ENCODE measurements at regions not wholly inside any gene's neighbourhood (a gene's known extent, or its start where the extent isn't known, plus 50 kb on each side); places are given as distances from the start of the nearest gene placed in this dataset.

DNA sequence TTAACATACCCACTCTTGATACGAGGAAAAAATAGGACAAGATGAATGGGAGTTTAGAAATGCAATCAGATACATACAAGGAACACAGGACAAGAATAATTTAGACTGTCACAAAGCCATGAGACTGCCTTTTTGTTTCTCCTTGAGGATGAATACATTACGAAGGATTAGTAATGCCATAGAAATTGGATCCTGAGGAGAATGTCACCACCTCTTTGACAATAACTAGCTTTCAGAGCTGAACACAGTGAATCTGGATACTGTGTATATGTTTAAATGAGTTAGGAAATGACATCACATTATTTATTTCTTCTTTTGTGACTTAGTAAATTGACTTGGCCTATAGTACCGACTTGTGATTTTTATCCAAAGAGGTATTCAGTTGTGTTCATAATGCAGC lies 596.3 kb upstream of the CNTNAP2 start:
- TF ChIP-seq CREB1 (IDR thresholded peaks at IDR 0.05; ENCODE audit: low read depth), result no peak
- no peak for TF ChIP-seq TAF1 (IDR thresholded peaks at IDR 0.05; ENCODE audit: low read depth)
- no peak for TF ChIP-seq EP300 (IDR thresholded peaks at IDR 0.05; ENCODE audit: borderline replicate concordance)
- TF ChIP-seq, protein P1, sequence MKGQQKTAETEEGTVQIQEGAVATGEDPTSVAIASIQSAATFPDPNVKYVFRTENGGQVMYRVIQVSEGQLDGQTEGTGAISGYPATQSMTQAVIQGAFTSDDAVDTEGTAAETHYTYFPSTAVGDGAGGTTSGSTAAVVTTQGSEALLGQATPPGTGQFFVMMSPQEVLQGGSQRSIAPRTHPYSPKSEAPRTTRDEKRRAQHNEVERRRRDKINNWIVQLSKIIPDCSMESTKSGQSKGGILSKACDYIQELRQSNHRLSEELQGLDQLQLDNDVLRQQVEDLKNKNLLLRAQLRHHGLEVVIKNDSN (IDR thresholded peaks at IDR 0.05), result no peak

- TF ChIP-seq YY1 (IDR thresholded peaks at IDR 0.05; ENCODE audit: low read depth), result no peak
- TF ChIP-seq MAX (IDR thresholded peaks at IDR 0.05), result no peak
- no peak for TF ChIP-seq ZBTB7A (IDR thresholded peaks at IDR 0.05; ENCODE audit: low read depth)
- TF ChIP-seq, protein P1 (IDR thresholded peaks at IDR 0.05), result no peak
- TF ChIP-seq RAD21 (IDR thresholded peaks at IDR 0.05; ENCODE audit: low read depth), result no peak
- no peak for TF ChIP-seq REST (IDR thresholded peaks at IDR 0.05; ENCODE audit: low read depth)
- TF ChIP-seq TCF12 (IDR thresholded peaks at IDR 0.05; ENCODE audit: low read depth), result no peak
- TF ChIP-seq TAF1 (IDR thresholded peaks at IDR 0.05; ENCODE audit: low read depth), result no peak
- TF ChIP-seq EGR1 (IDR thresholded peaks at IDR 0.05), result no peak
- TF ChIP-seq EP300 (IDR thresholded peaks at IDR 0.05; ENCODE audit: borderline replicate concordance), result no peak
- TF ChIP-seq CREB1 (IDR thresholded peaks at IDR 0.05; ENCODE audit: low read depth), result no peak
- TF ChIP-seq CEBPB (IDR thresholded peaks at IDR 0.05), result no peak
- TF ChIP-seq NFIC (IDR thresholded peaks at IDR 0.05), result no peak
- TF ChIP-seq FOXM1 (IDR thresholded peaks at IDR 0.05; ENCODE audit: borderline replicate concordance, low read depth), result no peak
- TF ChIP-seq TEAD4 (IDR thresholded peaks at IDR 0.05), result no peak
Observed at GRCh38 chr7:145511004-145511403, 605.6 kb upstream of the CNTNAP2 start.

DNA sequence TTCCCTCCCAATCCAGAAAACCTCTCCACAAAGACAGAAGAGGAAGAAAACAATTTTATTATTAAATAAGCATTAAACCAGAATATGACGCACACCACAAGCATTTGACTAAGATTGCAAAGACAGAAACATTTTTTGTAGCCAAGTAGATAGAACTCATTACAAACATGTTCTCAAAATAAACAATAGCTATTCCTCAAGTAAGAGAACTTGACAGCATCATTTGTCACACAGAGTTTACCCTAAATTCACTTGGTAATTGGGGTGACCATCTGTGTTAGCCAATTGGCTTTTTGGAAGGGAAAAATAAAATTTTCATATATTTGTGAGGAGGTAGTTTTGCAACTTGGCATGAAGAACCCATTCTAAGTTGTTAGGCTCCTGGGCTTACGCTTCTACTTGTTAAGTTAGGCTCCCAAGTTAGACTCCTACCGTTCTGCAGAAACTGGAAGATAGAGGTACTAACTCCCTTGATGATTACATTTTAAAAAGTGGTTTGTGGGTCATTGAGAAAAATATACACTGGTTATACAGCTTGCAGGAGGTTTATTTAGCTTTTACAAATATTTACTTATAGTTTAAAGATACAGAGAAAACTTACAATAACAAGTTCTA lies 618.6 kb upstream of the CNTNAP2 start:
- TF ChIP-seq ZBTB7A (IDR thresholded peaks at IDR 0.05; ENCODE audit: low read depth) (no peak), EGR1 (IDR thresholded peaks at IDR 0.05) (no peak), REST (IDR thresholded peaks at IDR 0.05; ENCODE audit: low read depth) (no peak), NFIC (IDR thresholded peaks at IDR 0.05) (no peak)
- TF ChIP-seq, protein P1 (IDR thresholded peaks at IDR 0.05), result no peak

GRCh38 chr7:145490356-145490755 lies 626.2 kb upstream of the CNTNAP2 start:
- TF ChIP-seq REST (IDR thresholded peaks at IDR 0.05; ENCODE audit: low read depth), result no peak
- TF ChIP-seq FOXM1 (IDR thresholded peaks at IDR 0.05; ENCODE audit: borderline replicate concordance, low read depth), result no peak
- no peak for TF ChIP-seq YY1 (IDR thresholded peaks at IDR 0.05; ENCODE audit: low read depth)
- TF ChIP-seq EP300 (IDR thresholded peaks at IDR 0.05; ENCODE audit: borderline replicate concordance), result no peak
- TF ChIP-seq NFIC (IDR thresholded peaks at IDR 0.05), result no peak
- no peak for TF ChIP-seq RAD21 (IDR thresholded peaks at IDR 0.05; ENCODE audit: low read depth)
- TF ChIP-seq CEBPB (IDR thresholded peaks at IDR 0.05), result no peak
- TF ChIP-seq TCF12 (IDR thresholded peaks at IDR 0.05; ENCODE audit: low read depth), result no peak
- TF ChIP-seq MAX (IDR thresholded peaks at IDR 0.05), result no peak
- no peak for TF ChIP-seq TEAD4 (IDR thresholded peaks at IDR 0.05)
- no peak for TF ChIP-seq ZBTB7A (IDR thresholded peaks at IDR 0.05; ENCODE audit: low read depth)
- TF ChIP-seq, protein P1 (IDR thresholded peaks at IDR 0.05), result no peak
- TF ChIP-seq TAF1 (IDR thresholded peaks at IDR 0.05; ENCODE audit: low read depth), result no peak
- no peak for TF ChIP-seq CREB1 (IDR thresholded peaks at IDR 0.05; ENCODE audit: low read depth)
- no peak for TF ChIP-seq EGR1 (IDR thresholded peaks at IDR 0.05)

All from Ishikawa (cell line).